HG03025 (cell line): ENCODE measurements at regions not wholly inside any gene's neighbourhood (a gene's known extent, or its start where the extent isn't known, plus 50 kb on each side); places are given as distances from the start of the nearest gene placed in this dataset.

Experiments
- ATAC-seq: cut with Tn5 transposase; IDR thresholded peaks from one replicate; pipeline ENCODE4 v1.9.1; 2021; ENCODE audit warnings: mild to moderate bottlenecking, moderate library complexity; ENCODE audit not compliant: unreplicated experiment, low FRiP score

DNA sequence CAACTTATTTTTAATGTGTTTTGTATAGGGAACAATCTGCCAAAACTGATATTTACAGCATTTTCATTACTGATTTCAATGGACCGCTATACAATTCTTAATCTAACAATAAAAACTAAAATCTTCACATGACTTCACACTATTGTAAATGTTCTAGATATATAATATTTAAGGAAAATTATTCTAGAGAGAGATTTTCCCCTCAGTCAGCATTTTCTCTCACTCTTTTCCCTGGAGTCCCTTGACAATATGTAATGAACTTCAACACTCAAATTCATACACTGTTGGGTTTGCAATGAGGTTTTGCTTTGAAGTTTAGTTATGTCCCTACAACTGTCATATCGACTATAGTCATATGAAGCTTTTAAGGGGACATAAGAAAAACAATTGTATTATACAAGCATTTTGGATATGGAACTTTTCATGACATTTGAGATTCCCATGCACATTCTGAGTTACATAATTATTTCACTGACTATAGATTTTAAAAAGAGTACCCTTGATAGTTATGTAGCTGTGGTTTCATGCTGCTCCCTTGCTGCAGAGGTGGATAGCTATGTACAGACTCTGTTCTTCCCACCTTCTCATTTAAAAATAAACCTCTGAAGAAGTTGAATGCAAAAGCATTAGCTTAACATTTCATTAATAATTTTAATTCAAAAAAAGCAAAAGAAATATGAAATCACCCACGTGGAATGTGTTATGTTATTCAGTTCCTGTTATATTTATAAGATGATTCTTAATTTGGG lies 338.5 kb downstream of the AKAIN1 start:
- no peak for ATAC-seq

DNA sequence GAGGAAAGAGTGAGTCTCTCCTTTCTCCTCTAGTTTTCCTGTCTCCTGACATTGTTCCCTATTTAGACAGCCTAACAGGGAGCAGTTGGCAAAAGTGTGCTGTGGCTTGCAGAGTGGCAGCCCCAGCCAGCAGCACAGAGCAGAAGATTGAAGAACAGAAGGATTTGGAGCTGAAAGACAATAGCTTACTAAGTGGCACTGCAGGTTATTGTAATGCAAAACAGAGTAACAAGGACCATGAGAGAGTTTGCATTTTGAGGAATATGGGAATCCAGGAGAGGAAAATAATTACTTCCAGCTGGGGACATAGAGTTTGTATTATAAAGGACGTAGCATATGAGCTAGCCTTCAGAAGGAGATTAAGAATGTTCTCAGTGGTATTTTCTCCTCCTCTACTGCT lies 342.4 kb downstream of the AKAIN1 start:
- ATAC-seq = no peak

DNA sequence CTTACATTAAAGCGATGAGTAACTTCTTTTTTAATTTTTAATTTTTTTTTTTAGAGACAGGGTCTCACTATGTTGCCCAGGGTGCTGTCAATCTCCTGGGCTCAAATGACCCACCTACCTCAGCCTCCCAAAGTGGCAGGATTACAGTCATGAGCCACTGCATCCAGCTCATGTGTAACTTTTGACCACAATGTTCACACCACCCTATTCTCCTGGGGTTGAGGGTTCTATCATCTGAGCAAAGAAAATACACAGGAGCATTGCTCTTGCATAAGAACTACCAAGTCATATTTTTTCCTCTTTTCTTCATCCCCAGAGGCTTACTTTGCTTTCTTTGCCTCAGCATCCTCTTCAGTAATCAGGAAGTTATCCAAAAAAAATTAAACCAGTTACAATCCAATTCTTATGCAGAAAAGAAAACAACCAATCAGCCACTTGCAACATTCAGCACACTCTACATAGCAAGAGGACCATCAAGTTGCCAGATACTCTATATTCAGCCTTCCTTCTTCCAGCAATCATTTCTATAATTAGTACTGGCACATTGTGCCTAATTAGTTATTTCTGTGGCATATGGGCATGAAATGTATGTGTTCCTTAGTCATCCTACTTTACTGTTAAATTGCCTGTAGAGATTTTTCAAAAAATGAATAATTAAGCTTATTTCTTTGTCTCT lies 345.6 kb downstream of the AKAIN1 start:
- no peak for ATAC-seq

DNA sequence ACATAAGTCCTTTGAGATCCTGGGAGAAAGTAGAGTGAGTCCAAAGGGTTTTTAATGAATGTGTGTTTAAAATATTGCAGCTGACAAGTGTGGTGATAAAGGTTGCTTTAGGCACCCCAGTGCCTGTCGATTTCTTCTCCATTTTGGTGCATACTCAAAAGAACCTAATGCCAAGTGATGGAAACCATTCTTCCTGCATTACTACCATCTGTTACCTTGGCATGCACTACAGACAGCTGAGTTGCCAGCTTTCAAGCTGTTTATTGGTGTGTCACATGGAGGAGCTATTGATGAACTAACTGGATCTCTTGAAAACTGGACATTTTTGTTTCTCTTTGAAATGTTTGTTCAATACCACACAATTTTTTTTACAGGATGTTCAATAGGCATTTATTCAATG lies 350.0 kb downstream of the AKAIN1 start:
- no peak for ATAC-seq

DNA sequence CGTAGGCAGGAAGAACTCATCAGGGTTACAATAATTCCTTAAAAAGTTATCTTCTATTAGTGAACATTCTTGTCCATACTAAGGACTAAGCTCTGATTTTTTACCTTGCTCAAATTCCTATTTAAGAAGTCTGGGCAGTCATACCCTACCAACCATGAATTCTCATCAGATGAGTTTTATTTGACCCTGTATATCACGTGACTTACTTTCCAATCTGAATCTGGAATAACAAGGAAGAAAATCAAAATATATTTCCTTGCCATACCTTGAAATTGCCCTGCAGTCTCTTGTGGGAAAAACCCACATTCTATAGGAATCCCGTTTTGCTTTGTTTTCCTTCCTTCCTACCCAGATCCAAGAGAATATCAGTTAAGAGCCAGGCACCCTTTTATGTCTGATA lies 352.7 kb downstream of the AKAIN1 start:
- ATAC-seq = no peak

DNA sequence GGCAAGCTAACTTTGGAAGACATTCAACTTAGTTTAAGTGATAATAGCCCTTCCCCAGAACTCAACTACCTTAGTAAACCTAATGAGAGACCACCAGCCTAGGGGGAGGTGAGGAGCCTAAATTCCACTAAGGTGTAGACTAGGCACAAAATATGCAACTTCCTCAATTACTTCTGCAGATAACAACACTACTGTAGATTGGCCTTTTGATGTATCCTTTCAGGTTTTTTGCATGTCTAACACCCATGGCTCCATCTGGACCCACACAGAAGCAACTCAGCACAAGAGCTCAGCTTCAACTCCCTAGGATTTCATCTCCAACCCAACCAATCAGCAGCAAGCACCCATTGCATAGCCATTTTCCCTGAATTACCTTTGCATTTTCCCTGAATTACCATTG lies 353.3 kb downstream of the AKAIN1 start:
- ATAC-seq = no peak

DNA sequence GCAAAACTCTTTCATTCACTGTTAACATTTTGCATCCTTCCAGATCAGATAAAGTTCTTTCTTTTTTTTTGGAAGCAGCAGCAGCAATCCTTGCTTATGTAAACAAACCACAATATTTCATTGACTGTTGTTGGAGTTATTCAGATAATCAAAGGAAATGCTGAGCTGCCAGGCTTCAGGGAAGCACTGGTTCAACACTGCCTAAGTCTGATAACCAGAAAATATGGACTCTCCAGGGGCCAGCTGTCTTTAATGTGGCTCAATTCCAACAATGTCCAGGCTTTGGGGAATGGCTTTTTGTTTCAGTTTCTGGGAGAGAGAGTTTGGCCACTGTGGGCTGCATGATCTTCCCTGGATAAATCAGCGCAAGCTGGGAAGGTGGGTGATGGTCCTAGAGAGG lies 354.3 kb downstream of the AKAIN1 start:
- no peak for ATAC-seq

DNA sequence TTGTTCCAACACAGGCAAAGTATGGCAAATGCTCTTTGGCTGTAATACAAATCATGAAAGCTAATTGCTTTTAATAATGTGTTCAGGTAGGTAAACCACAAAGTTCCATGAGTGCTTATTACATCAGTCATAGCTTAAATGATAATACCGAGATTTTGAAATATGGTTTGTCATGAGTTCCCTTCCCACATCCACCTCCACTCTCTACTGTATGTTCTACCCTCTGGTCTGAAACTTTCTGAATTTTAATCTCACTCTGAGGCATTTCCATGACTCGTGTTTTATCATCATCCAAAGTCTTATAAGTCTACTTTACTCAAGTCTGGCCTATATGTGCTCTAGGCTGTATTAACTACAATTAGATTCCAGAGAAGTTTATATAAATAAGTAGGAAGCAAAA lies 354.8 kb downstream of the AKAIN1 start:
- ATAC-seq = no peak

DNA sequence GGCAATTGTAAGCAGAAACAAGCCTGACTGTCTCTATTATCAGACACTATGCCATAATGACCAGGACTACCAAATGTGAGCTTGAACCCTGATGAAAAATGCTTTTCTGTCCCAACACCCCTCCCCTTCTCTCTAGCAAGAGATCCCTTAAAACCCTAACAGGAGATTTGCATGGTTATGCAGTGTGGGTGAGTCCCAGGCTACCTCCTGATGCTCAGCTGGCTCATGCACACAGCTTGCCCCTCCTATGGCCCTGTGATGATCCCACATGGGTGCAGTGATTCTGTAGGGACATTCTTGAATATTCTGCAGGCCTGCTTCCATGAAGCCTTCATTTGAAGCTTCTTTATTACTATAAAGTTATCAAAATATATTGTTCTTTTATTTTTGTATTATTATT lies 357.4 kb downstream of the AKAIN1 start:
- no peak for ATAC-seq

DNA sequence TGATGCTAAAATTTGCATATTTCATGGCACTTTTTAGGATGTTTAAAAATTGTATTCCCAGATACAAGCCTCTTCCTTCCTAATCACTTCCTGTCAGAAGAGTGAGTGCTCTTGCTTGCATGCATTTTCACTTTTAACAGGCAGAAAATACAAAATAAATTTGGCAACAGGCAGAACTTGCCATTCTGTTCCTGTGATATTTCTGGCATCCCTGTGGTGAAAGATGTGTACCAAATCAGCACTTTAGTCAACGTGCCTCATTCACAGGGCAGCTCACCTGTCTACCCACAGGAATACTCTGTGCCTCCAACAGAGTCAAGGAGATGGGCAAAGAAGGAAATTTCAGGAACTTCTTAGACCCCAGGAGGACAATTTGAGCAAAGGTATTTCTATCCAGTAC lies 360.9 kb downstream of the AKAIN1 start:
- no peak for ATAC-seq

DNA sequence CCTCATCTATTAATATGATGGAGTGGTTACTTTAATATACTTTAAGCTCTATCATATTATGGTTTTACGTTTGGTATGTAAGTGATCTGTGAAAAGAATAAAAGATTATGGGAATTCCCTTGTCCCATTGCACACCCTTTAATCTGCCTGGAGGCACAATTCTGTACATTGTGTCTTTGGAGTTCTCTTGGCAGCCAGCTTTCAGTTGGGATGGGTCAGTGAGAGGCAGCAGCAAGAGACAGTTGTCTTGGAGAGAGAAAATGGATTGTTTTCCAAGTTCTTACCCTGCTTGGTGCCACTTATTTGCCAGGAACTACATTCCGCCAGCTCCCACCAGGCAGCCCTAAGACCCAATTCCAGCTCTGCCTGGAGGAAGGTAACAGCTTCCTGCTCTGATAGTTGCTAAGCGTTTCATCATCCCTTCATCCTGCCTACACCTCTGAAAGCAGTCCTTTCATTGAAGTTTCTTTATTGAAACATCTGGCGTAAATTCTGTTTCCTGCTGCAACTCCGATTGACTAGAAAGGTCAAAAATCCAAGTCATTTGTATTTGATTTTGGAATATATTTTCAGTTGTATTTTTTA lies 365.2 kb downstream of the AKAIN1 start:
- no peak for ATAC-seq

DNA sequence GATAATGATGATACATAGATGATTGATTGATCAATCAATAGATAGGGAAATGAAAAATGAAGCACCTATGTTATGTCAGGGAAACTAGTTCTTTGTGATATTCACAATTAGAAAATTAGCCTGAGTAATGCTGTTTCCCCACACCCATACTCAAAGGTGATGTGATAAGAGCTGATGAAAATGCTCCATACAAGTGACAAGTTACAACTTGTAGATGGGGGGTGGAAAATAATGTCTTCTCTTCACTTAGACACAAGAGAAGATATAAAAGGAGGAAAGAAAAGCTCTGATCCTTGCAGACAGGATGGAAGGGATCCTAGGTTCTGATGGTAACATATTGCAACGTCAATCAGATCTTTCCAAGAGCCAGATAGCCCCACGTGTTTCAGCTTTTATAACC lies 365.9 kb downstream of the AKAIN1 start:
- no peak for ATAC-seq

DNA sequence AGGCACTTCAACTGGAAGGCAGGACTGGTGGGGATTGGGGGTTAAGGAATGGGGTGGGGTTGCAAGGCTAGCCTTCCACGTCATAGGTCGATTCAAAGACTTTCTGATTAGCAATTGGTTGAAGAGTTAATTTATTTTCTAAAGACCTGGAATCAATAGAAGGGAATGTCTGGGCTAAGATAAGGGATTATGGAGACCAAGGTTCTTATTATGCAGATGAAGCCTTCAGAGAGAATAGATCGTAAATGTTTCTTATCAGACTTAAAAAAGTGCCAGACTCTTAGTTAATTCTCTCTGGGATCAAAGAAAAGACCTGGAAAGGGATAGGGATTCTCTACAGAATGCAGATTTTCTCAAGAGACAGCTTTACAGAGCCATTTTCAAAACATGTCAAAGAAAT lies 368.0 kb upstream of the DLGAP1 start:
- no peak for ATAC-seq

DNA sequence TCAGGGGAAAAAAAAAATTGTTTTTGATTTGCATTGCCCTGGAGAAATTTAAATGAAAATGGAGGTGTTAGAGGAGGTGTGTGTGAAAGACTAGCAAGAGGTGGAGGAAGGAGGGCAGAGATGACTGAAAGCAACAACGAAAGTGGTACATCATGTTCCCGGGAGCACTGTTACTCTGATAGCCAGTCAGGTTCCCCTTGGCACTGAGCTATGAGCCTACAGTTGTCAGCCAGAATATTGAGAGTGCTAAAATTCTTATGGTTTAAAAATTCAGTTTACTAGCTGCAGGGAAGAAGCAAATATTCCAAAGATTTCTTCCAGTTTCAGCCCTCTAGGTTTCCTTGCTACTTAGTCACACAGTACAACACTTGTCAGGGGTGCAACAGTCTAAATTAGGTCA lies 366.7 kb upstream of the DLGAP1 start:
- no peak for ATAC-seq

DNA sequence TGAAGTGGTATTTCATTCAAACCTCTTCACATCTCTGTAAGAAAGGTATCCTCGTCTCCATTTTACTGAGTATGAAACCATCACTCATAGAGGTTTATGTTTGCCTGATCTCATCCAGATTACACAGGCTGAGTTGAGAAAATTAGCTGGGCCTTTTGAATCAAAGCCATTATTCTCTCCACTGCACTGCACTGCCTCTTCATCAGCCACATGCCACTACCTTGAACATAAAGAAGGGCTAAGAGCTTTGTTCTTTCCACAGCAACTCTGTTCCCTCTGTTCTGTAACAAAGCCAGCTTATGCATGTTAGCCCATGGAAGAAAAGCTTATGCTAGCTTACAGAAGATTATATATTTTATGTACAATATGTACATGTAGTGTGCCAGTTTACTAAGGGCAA lies 362.6 kb upstream of the DLGAP1 start:
- no peak for ATAC-seq

DNA sequence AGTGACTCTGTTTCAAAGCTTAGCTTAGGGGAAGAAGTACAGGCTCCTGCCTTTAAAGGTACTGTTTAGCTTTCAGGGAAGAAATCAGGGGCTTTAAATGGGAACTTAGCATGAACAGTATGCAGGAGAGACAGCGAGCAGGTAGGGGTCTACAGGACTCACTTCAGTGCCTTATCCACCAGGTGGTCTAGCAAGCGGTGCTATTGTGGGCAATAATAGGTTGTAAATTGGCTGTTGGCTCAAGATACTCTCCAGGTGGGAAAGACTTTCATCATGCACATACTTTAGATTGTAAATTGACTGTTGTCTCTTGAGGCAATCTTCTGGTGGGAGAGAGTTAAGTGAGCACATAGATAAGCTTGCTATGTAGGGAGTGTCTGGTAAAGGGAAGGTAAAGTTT lies 358.6 kb upstream of the DLGAP1 start:
- no peak for ATAC-seq

DNA sequence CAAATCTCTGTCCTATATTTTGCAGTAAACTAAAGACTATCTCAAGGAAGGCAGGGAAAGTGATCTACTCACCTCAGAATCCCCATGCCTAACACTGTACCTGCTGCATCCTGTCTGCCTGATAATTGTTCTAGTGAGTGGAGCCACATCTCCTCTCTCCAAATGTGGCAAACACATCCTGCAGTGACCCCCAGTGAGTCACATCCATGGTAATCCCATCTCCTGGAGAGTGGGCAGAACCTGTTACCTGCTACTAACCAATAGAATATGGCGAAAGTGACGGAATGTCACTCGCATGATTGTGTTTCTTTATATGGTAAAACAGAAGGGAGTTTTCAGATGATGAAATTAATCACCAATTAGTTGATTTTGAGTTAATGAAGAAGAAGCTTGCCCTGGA lies 353.8 kb upstream of the DLGAP1 start:
- ATAC-seq = no peak

DNA sequence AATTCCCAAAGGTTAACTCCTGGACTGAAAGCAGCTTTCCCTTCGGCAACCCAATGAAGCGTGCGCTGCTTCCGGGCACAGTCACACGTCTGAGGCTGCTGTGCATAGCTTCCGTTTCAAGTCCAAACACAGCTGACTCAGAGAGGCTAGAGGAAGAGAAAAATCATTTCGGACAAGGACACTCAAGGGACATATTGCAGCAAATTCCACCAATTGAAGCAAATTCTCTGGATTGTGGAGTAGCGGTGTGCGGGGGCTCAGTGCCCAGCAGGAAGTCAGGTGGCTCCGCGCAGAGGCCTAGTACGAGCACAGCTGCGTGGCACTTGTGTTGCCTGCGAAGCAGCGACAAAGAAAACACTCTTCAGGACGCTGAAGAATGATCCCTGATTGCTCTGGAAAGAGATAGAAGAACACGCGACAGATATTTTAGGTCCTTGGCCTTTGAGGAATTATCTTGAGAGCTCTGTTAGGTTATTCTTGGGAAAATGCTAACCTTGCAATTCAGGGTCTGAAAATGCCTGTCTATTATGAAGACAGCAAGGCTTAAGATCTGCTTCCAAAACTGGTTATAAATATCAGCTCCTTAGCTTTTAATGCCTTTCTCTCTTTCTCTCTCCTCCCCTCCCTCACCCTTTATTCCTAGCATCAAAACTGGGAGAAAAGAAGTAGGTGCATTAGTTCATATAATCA lies 352.6 kb upstream of the DLGAP1 start:
- no peak for ATAC-seq

DNA sequence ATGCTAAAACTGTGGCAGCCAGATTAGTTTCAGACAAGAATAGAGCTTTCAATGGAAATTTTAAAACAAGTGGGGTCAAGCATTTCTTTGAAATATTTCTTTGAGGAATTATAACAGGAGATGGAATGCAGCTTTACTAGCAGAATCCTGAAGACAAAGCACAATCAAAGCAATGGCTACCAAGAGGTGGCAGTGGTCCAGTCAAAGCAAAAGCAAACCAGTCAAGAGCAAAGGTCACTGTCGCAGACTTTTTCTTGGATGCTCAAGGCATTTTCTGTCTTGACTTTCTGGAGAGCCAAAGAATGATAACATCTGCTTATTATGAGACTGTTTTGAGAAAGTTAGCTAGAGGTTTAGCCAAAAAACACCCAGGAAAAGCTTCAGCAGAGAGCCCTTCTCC lies 351.2 kb upstream of the DLGAP1 start:
- ATAC-seq = no peak

DNA sequence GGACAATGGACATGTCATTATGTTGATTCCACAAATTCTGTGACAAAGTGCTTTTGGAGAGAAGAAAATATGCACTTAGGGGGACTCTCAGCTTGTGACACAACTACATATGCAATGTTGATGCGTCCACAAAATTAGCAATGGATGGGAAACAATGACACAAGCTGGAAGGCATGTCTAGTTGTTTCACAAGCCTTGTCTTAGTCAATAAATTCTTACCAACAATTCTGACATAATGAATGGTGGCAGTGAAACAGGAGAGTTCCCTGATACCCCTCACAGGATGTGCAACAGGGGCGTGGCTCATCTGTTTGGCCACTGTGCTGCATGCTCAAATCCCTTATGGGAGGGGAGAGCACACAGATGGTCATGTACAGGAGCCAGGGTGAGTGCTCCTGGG lies 347.2 kb upstream of the DLGAP1 start:
- ATAC-seq = no peak

DNA sequence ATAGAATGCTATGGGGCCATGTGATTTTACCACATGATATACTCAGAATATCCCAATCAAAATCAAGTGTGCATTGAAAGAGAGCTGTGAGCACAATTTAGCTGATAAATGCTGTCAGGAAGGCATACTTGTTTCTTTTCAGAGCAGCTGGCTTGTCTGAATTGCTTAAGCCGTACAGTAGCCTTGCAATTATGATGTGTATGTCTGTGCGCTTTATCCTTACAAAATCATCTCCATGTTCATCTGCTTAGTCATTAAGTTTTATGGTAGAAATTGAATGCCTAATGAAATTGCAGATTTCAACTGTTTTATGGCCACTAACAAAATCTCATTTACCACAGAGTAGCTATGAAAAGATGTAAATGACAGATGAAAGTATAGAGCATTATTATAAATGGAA lies 346.0 kb upstream of the DLGAP1 start:
- ATAC-seq = no peak
